RWPE1 (cell line): ENCODE measurements at regions not wholly inside any gene's neighbourhood (a gene's known extent, or its start where the extent isn't known, plus 50 kb on each side); places are given as distances from the start of the nearest gene placed in this dataset.

Experiments
- CTCF ChIA-PET: fragments of 350-600 bp; sonication (Branson Sonifier 250); formaldehyde crosslinking; extraction: SDS; loops from one replicate; lab custom pipeline; 2021; lab: Yijun Ruan, JAX
- POLR2A ChIA-PET: fragments of 400-600 bp; formaldehyde crosslinking; extraction: SDS; loops from one replicate; lab custom pipeline; 2020; ENCODE audit warnings: antibody characterized with exemption; ENCODE audit not compliant: low non-redundant PET; lab: Yijun Ruan, JAX
- DNase-seq: peaks from one replicate; pipeline ENCODE4 v3.0.0; 2012; ENCODE audit warnings: low spot score
- H3K27ac ChIP-seq: fragments of 450-650 bp; 2 replicates; pipeline ENCODE4 v1.5.1; 2017
- CTCF ChIP-seq: fragments of 450-650 bp; conservative IDR thresholded peaks from 2 replicates; pipeline ENCODE4 v1.5.1; 2017; ENCODE audit warnings: low read depth, mild to moderate bottlenecking

GRCh38 chr4:180539284-180539683 is 1703.9 kb upstream of the TENM3 start:
- CTCF ChIA-PET = no interaction called here
- no peak for DNase-seq
- POLR2A ChIA-PET = no interaction called here
- H3K27ac ChIP-seq = no peak overlapping the region
- no peak for TF ChIP-seq CTCF

GRCh38 chr4:180541678-180542077 is 1701.5 kb upstream of the TENM3 start:
- ChIA-PET POLR2A (no interaction called here), CTCF (no interaction called here)
- no peak for DNase-seq
- no peak overlapping the region for H3K27ac ChIP-seq
- no peak for TF ChIP-seq CTCF

GRCh38 chr4:180542445-180543100 is 1700.6 kb upstream of the TENM3 start:
- peak; percentile 54 for DNase-seq
- ChIA-PET CTCF (interaction anchor here (0.6 to 0.7 kb wide), 2 partner anchors 12 to 23 kb away, joined by 3 to 8 read pairs; no protein-coding TSS in a partner anchor), POLR2A (no interaction called here)
- no peak overlapping the region for H3K27ac ChIP-seq
- TF ChIP-seq CTCF = no peak

GRCh38 chr4:180550106-180550505 is 1693.1 kb upstream of the TENM3 start:
- CTCF ChIA-PET = no interaction called here
- POLR2A ChIA-PET = no interaction called here
- no peak for TF ChIP-seq CTCF

GRCh38 chr4:180557348-180557747 is 1685.9 kb upstream of the TENM3 start:
- CTCF ChIA-PET = interaction anchor here (0.6 kb wide), 1 partner anchor 818 kb away, joined by 3 read pairs; no protein-coding TSS in a partner anchor
- no peak for DNase-seq
- no peak overlapping the region for H3K27ac ChIP-seq
- POLR2A ChIA-PET = no interaction called here
- no peak for TF ChIP-seq CTCF

More at GRCh38 chr4:180550106-180550505, 1693.1 kb upstream of the TENM3 start:
- no peak for DNase-seq
- H3K27ac ChIP-seq = no peak overlapping the region

- no peak for DNase-seq
- CTCF ChIA-PET = interaction anchor here (0.6 kb wide), 1 partner anchor 817 kb away, joined by 3 read pairs; no protein-coding TSS in a partner anchor
- POLR2A ChIA-PET = no interaction called here
- H3K27ac ChIP-seq = no peak overlapping the region
- no peak for TF ChIP-seq CTCF
These were observed 1685.3 kb upstream of the TENM3 start for GRCh38 chr4:180557950-180558349.
